ENCODE measurements at regions not wholly inside any gene's neighbourhood (a gene's known extent, or its start where the extent isn't known, plus 50 kb on each side); places are given as distances from the start of the nearest gene placed in this dataset.

GRCh38 chr6:167049275-167049674 lies 50.1 kb downstream of the CEP43 start:
- no peak for DNase-seq (ENCODE audit: extremely low read depth, insufficient read length)
- Histone ChIP-seq H3K4me3 (replicated peaks; ENCODE audit: low read depth, low read length) (no peak overlapping the region), H3K36me3 (ENCODE audit: control insufficient read depth, insufficient read depth, low read length) (no peaks in the 10 kb centered on the region; the same call in 1 of the 2 replicates), H3K27me3 (replicated peaks; ENCODE audit: control insufficient read depth, insufficient read depth, low read length) (no peaks in the 10 kb centered on the region)
- TF ChIP-seq CTCF (IDR thresholded peaks at IDR 0.05; ENCODE audit: insufficient read depth, low read length, poor library complexity, severe bottlenecking), result no peak

GRCh38 chr6:167050903-167051302 lies 51.7 kb downstream of the CEP43 start:
- H3K36me3 ChIP-seq (ENCODE audit: control insufficient read depth, insufficient read depth, low read length), result no peaks in the 10 kb centered on the region
- no peaks in the 10 kb centered on the region for H3K27me3 ChIP-seq (replicated peaks; ENCODE audit: control insufficient read depth, insufficient read depth, low read length)
- TF ChIP-seq CTCF (IDR thresholded peaks at IDR 0.05; ENCODE audit: insufficient read depth, low read length, poor library complexity, severe bottlenecking), result no peak
- no peak for DNase-seq (ENCODE audit: extremely low read depth, insufficient read length)
- H3K4me3 ChIP-seq (replicated peaks; ENCODE audit: low read depth, low read length), result no peak overlapping the region

- TF ChIP-seq CTCF (IDR thresholded peaks at IDR 0.05; ENCODE audit: insufficient read depth, low read length, poor library complexity, severe bottlenecking), result no peak
- Histone ChIP-seq H3K36me3 (ENCODE audit: control insufficient read depth, insufficient read depth, low read length) (no peaks in the 10 kb centered on the region), H3K27me3 (replicated peaks; ENCODE audit: control insufficient read depth, insufficient read depth, low read length) (no peaks in the 10 kb centered on the region), H3K4me3 (replicated peaks; ENCODE audit: low read depth, low read length) (no peak overlapping the region)
- DNase-seq (ENCODE audit: extremely low read depth, insufficient read length), result no peak
These were observed 54.8 kb downstream of the CEP43 start for GRCh38 chr6:167053895-167054530.

- Histone ChIP-seq H3K36me3 (ENCODE audit: control insufficient read depth, insufficient read depth, low read length) (no peaks in the 10 kb centered on the region), H3K27me3 (replicated peaks; ENCODE audit: control insufficient read depth, insufficient read depth, low read length) (no peaks in the 10 kb centered on the region), H3K4me3 (replicated peaks; ENCODE audit: low read depth, low read length) (no peak overlapping the region)
- TF ChIP-seq CTCF (IDR thresholded peaks at IDR 0.05; ENCODE audit: insufficient read depth, low read length, poor library complexity, severe bottlenecking), result no peak
- DNase-seq (ENCODE audit: extremely low read depth, insufficient read length), result no peak
These were observed 55.8 kb downstream of the CEP43 start for GRCh38 chr6:167054987-167055386.

GRCh38 chr6:167056370-167056769 lies 57.2 kb downstream of the CEP43 start:
- TF ChIP-seq CTCF (IDR thresholded peaks at IDR 0.05; ENCODE audit: insufficient read depth, low read length, poor library complexity, severe bottlenecking), result no peak
- no peak overlapping the region for H3K4me3 ChIP-seq (replicated peaks; ENCODE audit: low read depth, low read length)
- H3K27me3 ChIP-seq (replicated peaks; ENCODE audit: control insufficient read depth, insufficient read depth, low read length), result no peaks in the 10 kb centered on the region
- peak; percentile 60 for DNase-seq (ENCODE audit: extremely low read depth, insufficient read length)
- no peaks in the 10 kb centered on the region for H3K36me3 ChIP-seq (ENCODE audit: control insufficient read depth, insufficient read depth, low read length)

- Histone ChIP-seq H3K4me3 (replicated peaks; ENCODE audit: low read depth, low read length) (no peak overlapping the region), H3K36me3 (ENCODE audit: control insufficient read depth, insufficient read depth, low read length) (no peaks in the 10 kb centered on the region), H3K27me3 (replicated peaks; ENCODE audit: control insufficient read depth, insufficient read depth, low read length) (no peaks in the 10 kb centered on the region)
- no peak for DNase-seq (ENCODE audit: extremely low read depth, insufficient read length)
- no peak for TF ChIP-seq CTCF (IDR thresholded peaks at IDR 0.05; ENCODE audit: insufficient read depth, low read length, poor library complexity, severe bottlenecking)
These were observed 59.1 kb downstream of the CEP43 start for GRCh38 chr6:167058261-167058660.

Data from GM06990 (cell line).